H1 (cell line): ENCODE measurements at regions not wholly inside any gene's neighbourhood (a gene's known extent, or its start where the extent isn't known, plus 50 kb on each side); places are given as distances from the start of the nearest gene placed in this dataset.

Source experiments
- BRCA1 ChIP-seq: IDR thresholded peaks from 2 replicates; pipeline ENCODE4 v1.6.1; 2012; ENCODE audit warnings: low read depth, low read length, improper control_type of control experiment
- CHD7 ChIP-seq: fragments of 300-600 bp; sonication (generic); IDR thresholded peaks from 2 replicates; pipeline ENCODE4 v1.7.1; 2012; ENCODE audit warnings: low read length, moderate library complexity, mild to moderate bottlenecking, inconsistent platforms; ENCODE audit not compliant: insufficient replicate concordance
- EGR1 ChIP-seq: IDR thresholded peaks from 2 replicates; pipeline ENCODE4 v1.6.1; 2011; ENCODE audit warnings: low read depth, low read length, borderline replicate concordance
- JUND ChIP-seq: IDR thresholded peaks from 2 replicates; pipeline ENCODE4 v1.6.1; 2011; ENCODE audit warnings: mild to moderate bottlenecking, improper control_type of control experiment, low read length
- KDM5A ChIP-seq: fragments of 200-600 bp; IDR thresholded peaks from 2 replicates; pipeline ENCODE4 v1.7.1; 2012; ENCODE audit warnings: mild to moderate bottlenecking, low read length, inconsistent platforms, mixed read lengths
- MAFK ChIP-seq: IDR thresholded peaks from 2 replicates; pipeline ENCODE4 v1.6.1; 2012; ENCODE audit warnings: low read depth, mild to moderate bottlenecking, improper control_type of control experiment, low read length
- NRF1 ChIP-seq: IDR thresholded peaks from 2 replicates; pipeline ENCODE4 v1.6.1; 2011; ENCODE audit warnings: mild to moderate bottlenecking, low read depth, low read length, improper control_type of control experiment

GRCh38 chr20:24776755-24777271 is 172.3 kb upstream of the CST7 start (continued):
- TF ChIP-seq CHD7 (no peak), EGR1 (no peak), JUND (no peak), BRCA1 (no peak), MAFK (no peak), KDM5A (no peak), NRF1 (no peak)
